K562 (cell line): ENCODE measurements at regions not wholly inside any gene's neighbourhood (a gene's known extent, or its start where the extent isn't known, plus 50 kb on each side); places are given as distances from the start of the nearest gene placed in this dataset.

ENCODE experiments used
- ATAC-seq: fragments of 200-7000 bp; cut with Tn5 transposase; 3 replicates; pipeline ENCODE4 v1.9.1; 2020; ENCODE audit warnings: moderate library complexity
- BruUV-seq: library from RNA; stranded (reverse); fragments of 400-500 nt; replicated peaks from 2 replicates; lab custom pipeline; 2021; lab: Mats Ljungman, UMichigan
- CTCF ChIA-PET: fragments of 300-600 bp; formaldehyde crosslinking; extraction: SDS; loops from one replicate; lab custom pipeline; 2021; ENCODE audit warnings: low intra/inter-chr PET ratio; lab: Yijun Ruan, JAX
- POLR2A ChIA-PET: fragments of 300-600, 350-650 bp; sonication (Branson Sonifier 250); formaldehyde crosslinking; extraction: SDS; loops from one replicate; lab custom pipeline; 2021; ENCODE audit warnings: antibody characterized with exemption, inconsistent platforms; lab: Yijun Ruan, JAX
- DNase-seq, 4 experiments: peaks; one replicate each; pipeline versions ENCODE4 v3.0.0 to v3.0.0-alpha.2; 2011 to 2018; ENCODE audit warnings: low spot score in 3 of 4, mixed read lengths in 3 of 4; ENCODE audit errors: extremely low read depth in 1 of 4
- FAIRE-seq: peaks from 2 replicates; lab custom pipeline; 2011; peaks lifted over from hg19 to GRCh38; lab: Jason Lieb, UNC
- H2AFZ ChIP-seq: 2 replicates; pipeline ENCODE4 v1.6.0; 2011; ENCODE audit warnings: low read depth, low read length, control low read depth, inconsistent platforms
- H3K27ac ChIP-seq: fragments of 200-600 bp; 3 replicates; pipeline ENCODE4 v1.8.0; 2011; ENCODE audit warnings: low read depth, mild to moderate bottlenecking, control low read depth, inconsistent platforms, low read length, moderate library complexity, mixed read lengths; ENCODE audit errors: extremely low read depth
- H3K27me3 ChIP-seq, 2 experiments: fragments of 300-600 bp in 1 of 2; 2 replicates in 1 of 2; 3 replicates in 1 of 2; pipeline versions ENCODE4 v1.6.0 to v1.8.0; 2011; ENCODE audit warnings: inconsistent platforms in 2 of 2, low read length in 2 of 2, mild to moderate bottlenecking in 1 of 2, mixed read lengths in 1 of 2, moderate library complexity in 1 of 2; ENCODE audit not compliant: control insufficient read depth in 2 of 2, insufficient read depth in 2 of 2
- H3K36me3 ChIP-seq: fragments of 300-600 bp; 3 replicates; pipeline ENCODE4 v1.8.0; 2011; ENCODE audit warnings: mild to moderate bottlenecking, low read length, inconsistent platforms; ENCODE audit not compliant: control insufficient read depth, insufficient read depth
- H3K4me1 ChIP-seq, 2 experiments: fragments of 200-600 bp in 1 of 2; replicated peaks in 1 of 2; 2 replicates in 1 of 2; 3 replicates in 1 of 2; pipeline versions ENCODE4 v1.5.1 to v1.8.0; 2011; ENCODE audit warnings: inconsistent platforms in 2 of 2, low read length in 2 of 2, mild to moderate bottlenecking in 1 of 2, mixed read lengths in 1 of 2, moderate library complexity in 1 of 2; ENCODE audit not compliant: control insufficient read depth in 2 of 2, insufficient read depth in 2 of 2
- H3K4me2 ChIP-seq: 2 replicates; pipeline ENCODE4 v1.6.1; 2011; ENCODE audit warnings: low read length, control low read depth, inconsistent platforms, mixed read lengths; ENCODE audit not compliant: insufficient read depth
- H3K4me3 ChIP-seq: fragments of 200-600 bp; sonication (generic), shearing (Covaris generic); 2 replicates; pipeline ENCODE4 v1.5.1; 2016; ENCODE audit warnings: control low read depth, inconsistent platforms
- H3K79me2 ChIP-seq: fragments of 200-600 bp; 3 replicates; pipeline ENCODE4 v1.8.0; 2011; ENCODE audit warnings: low read length, inconsistent platforms; ENCODE audit not compliant: control insufficient read depth, insufficient read depth
- H3K9ac ChIP-seq, 2 experiments: 2 replicates each; pipeline versions ENCODE4 v1.6.0 to v1.6.1; 2011; ENCODE audit warnings: low read depth in 2 of 2, low read length in 2 of 2, control low read depth in 1 of 2, inconsistent platforms in 1 of 2, mild to moderate bottlenecking in 1 of 2, mixed read lengths in 1 of 2; ENCODE audit not compliant: insufficient read depth in 1 of 2
- H3K9me1 ChIP-seq: one replicate; pipeline ENCODE4 v1.6.0; 2011; ENCODE audit warnings: inconsistent platforms, mild to moderate bottlenecking, low read length, moderate library complexity; ENCODE audit not compliant: control insufficient read depth, insufficient read depth
- H3K9me3 ChIP-seq: replicated peaks from 2 replicates; pipeline ENCODE4 v1.5.1; 2011; ENCODE audit warnings: low read depth, low read length, inconsistent platforms; ENCODE audit not compliant: control insufficient read depth, insufficient read depth
- H4K20me1 ChIP-seq: replicated peaks from 2 replicates; pipeline ENCODE4 v1.6.1; 2011; ENCODE audit warnings: low read length, inconsistent platforms, mixed read lengths; ENCODE audit not compliant: control insufficient read depth, insufficient read depth
- DNMT1 ChIP-seq: fragments of 450-650 bp; IDR thresholded peaks from 2 replicates; pipeline ENCODE4 v1.6.1; 2016; ENCODE audit warnings: antibody characterized with exemption, mild to moderate bottlenecking
- MBD1 ChIP-seq: fragments of 250-450 bp; sonication (Bioruptor Pico); IDR thresholded peaks from 2 replicates; pipeline ENCODE4 v1.8.0; 2022; ENCODE audit warnings: inconsistent platforms
- PCBP2 ChIP-seq: fragments of 200-400 bp; formaldehyde crosslinking; IDR thresholded peaks from 2 replicates; pipeline ENCODE4 v1.6.1; 2018; ENCODE audit warnings: low read length, low read depth, mild to moderate bottlenecking, moderate library complexity; ENCODE audit not compliant: poor library complexity, severe bottlenecking
- POLR2A ChIP-seq: fragments of 450-650 bp; conservative IDR thresholded peaks from 2 replicates; pipeline ENCODE4 v1.6.1; 2016
- TRIM24 ChIP-seq, 2 experiments: fragments of 450-650 bp; IDR thresholded peaks; 2 replicates each; pipeline ENCODE4 v1.6.1; 2016
- TSHZ1 ChIP-seq: fragments of 250-450 bp; sonication (Bioruptor Pico); IDR thresholded peaks from 2 replicates; pipeline ENCODE4 v1.4.0; 2020; ENCODE audit warnings: mild to moderate bottlenecking, moderate library complexity
- ZBTB1 ChIP-seq: sonication (generic); formaldehyde crosslinking; IDR thresholded peaks from 2 replicates; pipeline ENCODE4 v1.8.1; 2023; ENCODE audit warnings: missing genetic modification reagents, low read depth, mild to moderate bottlenecking, borderline replicate concordance
- ZBTB26 ChIP-seq: fragments of 450-650 bp; formaldehyde crosslinking; IDR thresholded peaks from 2 replicates; pipeline ENCODE4 v1.4.0; 2022; ENCODE audit warnings: missing genetic modification characterization
- ZNF354B ChIP-seq: fragments of 250-450 bp; sonication (Bioruptor Pico); IDR thresholded peaks from 2 replicates; pipeline ENCODE4 v1.4.0; 2020
- whole genome bisulfite sequencing: fragments of 100-300 bp; shearing (Covaris generic); methylation state at CpG from one replicate; pipeline ENCODE4 v1.1.6; 2016; ENCODE audit warnings: low coverage, mixed read lengths; ENCODE audit not compliant: insufficient coverage; ENCODE audit errors: missing lambda C conversion rate; 5-methylcytosine and 5-hydroxymethylcytosine counted together
- in situ Hi-C: fragments of 300-500 bp; cut with MboI; formaldehyde crosslinking; loops from 4 replicates; pipeline ENCODE4 v1.15.0; 2018; ENCODE audit warnings: inconsistent platforms, mixed read lengths
- intact Hi-C: fragments of 100-400 bp; cut with micrococcal nuclease; formaldehyde crosslinking; loops from 2 replicates; pipeline ENCODE4 v1.14.2; 2022

- no peak overlapping the region for H3K4me2 ChIP-seq
- ChIA-PET POLR2A (no interaction called here), CTCF (no interaction called here)
- FAIRE-seq (no peak), ATAC-seq (no peak), DNase-seq (no peak)
- H4K20me1 ChIP-seq = no peaks in the 10 kb centered on the region
- H2AFZ ChIP-seq = no peak overlapping the region
- in situ Hi-C loops (no loop called here), intact Hi-C loops (no loop called here)
- H3K27ac ChIP-seq = no peak overlapping the region
- H3K4me3 ChIP-seq = no peak overlapping the region
- H3K9ac ChIP-seq = no peak overlapping the region
- no peaks in the 10 kb centered on the region for H3K4me1 ChIP-seq
- no peaks in the 10 kb centered on the region for H3K27me3 ChIP-seq
- no peaks in the 10 kb centered on the region for H3K36me3 ChIP-seq
- no peaks in the 10 kb centered on the region for H3K9me1 ChIP-seq
- H3K9me3 ChIP-seq = 0 out of 2 replicates have a peak, but pooled peaks cover 3% of the 10 kb centered on the region
- 0% methylated on average over 1 of the region's 1 CpG for WGBS
- no TSS peak for BruUV-seq
- H3K79me2 ChIP-seq = no peaks in the 10 kb centered on the region
- TF ChIP-seq ZBTB1 (CRISPR knock-in tag) (no peak), POLR2A (no peak), PCBP2 (no peak), ZNF354B (CRISPR knock-in tag) (no peak), TRIM24 (IDR thresholded peaks at IDR 0.05) (no peak), ZBTB26 (no peak), MBD1 (CRISPR knock-in tag) (no peak), TSHZ1 (no peak), DNMT1 (no peak)
Measured at GRCh38 chr6:145480024-145480423, 255.3 kb downstream of the EPM2A start.
